ENCODE measurements at regions not wholly inside any gene's neighbourhood (a gene's known extent, or its start where the extent isn't known, plus 50 kb on each side); places are given as distances from the start of the nearest gene placed in this dataset.

DNA sequence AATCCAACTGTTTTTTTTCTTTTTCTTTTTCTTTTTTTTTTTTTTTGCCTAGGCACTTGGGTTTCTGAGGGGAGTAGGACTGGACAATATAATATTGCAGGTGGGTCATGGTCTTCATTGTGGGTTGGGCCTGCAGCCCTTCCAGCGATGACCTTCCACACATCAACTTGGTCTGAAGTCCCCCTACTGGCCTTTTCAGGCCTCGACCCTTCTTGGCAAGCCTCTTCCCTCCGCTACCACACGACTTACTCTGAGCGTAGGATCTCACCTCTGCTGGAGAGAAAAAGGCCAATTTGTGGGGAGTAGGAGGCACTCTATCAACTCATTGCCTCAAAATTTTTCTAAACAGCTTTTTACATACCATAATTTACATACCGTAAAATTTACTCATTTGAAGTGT, 51.1 kb upstream of the GRIK3 start:
- no peak for DNase-seq

DNA sequence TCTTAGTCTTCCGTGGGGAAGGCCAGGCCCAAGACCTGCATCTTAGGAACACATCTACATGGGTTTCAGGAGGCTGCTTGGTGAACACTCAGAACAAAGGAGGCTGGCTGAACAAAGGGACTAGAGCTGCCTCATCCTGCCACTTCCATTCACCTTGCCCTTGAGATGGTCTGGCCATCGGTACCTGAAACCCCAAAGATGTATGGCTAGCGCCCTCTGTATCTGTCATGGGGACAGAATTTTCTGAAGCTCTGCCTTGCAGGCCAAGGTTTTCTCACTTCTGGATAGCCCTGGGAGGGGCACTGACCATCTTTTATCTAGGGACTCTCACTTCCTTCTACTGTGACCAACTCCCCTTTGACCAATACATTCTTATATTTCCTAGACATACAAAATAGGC, 55.4 kb upstream of the GRIK3 start:
- DNase-seq: no peak

DNA sequence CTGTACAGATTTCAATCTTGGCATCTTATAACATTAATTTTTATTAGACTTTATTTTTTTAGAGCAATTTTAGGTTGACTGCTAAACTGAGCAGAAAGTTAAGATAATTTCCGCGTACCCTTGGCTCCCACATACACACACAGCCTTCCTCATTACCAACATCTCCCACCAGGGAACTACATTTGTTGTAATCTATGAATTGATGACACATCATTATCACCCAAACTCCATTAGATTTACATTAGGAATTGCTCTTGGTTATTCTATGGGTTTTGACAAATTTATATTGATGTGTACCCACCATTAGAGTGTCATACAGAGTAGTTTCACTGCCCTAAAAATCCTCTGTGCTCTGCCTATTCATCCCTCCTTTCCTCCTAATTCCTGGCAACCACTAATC, 56.4 kb upstream of the GRIK3 start:
- DNase-seq: no peak

DNA sequence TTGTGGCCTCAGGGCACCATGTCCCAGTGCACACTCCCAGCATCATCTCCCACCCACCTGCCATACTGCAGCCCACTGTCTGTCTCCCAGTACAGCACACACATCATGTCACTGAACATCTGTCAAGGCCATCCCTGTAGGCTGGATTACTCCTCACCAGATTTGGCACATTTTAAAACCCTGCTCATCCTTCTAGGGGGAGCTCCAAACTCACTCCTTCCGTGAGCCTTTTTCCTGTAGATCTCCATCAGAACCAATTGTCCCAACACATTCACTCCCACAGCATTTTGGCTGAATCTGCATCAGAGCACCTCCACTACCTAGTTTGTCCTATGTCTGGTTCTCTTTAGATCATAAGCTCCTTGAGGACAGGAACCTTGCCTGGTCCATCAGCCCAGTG, 58.6 kb upstream of the GRIK3 start:
- no peak for DNase-seq

DNA sequence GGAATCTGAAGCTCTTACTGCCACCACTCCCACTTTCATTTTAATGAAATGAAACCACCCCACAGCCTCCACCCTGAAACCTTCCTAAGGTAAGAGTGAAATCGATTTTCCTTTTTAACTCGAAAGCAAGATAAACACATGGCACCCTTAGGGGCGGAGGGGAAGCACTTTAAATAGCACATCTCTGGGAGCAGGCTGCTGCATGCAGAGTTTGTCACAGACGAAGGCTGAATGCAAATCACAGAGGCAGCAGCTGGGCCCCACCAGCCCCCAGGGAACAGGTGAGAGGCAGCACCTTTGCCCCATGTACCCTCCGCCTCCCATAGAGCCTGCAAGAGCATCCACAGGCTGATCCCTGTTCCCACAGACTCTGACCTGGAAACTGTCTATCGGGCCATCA, 60.0 kb upstream of the GRIK3 start:
- DNase-seq: peak; percentile 37

DNA sequence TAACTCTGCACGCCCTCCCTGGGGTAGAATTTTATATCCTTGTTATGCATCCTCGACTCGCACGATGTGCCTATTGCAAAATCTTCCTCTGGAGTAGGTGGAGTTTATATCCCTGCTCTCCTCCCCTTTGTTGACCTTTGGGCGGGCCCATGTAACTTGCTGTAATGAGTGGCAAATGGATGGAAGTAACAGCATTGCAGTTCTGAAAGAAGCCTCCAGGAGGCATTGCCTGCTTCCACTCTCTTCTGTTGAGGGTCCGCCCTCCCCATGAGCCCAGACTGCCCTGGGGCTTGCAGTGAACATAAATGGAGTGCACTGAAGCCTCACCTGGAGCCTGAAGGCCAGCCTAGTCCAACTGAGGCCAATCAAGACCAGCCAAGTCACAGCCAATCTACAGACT, 62.2 kb upstream of the GRIK3 start:
- no peak for DNase-seq

DNA sequence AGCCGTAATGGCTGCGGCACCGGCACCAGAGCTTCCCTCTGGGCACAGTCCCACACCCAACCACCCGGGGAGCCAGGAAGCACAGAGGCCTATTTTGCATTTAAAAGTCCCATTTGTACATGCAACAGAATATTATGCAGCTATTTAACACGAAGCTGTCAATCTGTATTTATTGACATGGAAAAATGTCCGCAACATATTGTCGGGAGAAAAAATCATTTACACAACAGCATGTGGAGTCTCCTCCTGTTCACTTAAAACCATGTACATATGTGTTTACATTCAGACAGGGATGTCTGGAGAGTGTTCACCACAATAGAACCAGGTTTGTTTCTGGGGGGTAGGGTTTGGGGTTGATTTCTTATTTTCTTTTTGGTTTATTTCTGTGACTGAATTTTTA, 63.4 kb upstream of the GRIK3 start:
- no peak for DNase-seq

DNA sequence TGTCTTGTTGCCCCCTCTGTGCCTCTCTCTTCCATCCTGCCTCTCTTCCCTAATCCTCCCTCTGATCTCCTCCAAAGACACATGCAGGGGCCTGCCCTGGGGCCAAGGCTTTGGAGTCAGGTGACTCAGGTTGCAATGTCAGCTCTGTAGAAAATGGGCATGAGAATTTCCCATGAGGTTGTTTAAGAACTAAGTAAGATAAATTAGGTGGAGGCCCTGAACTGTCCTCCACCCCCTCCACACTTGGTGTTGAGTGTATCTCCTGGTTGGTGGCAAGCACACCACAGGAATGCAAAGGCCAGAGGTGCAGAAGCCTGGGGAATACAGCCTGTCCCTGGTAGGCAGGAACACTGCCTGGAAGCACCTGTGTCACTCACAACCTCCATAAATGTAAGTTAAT, 63.9 kb upstream of the GRIK3 start:
- DNase-seq: no peak

DNA sequence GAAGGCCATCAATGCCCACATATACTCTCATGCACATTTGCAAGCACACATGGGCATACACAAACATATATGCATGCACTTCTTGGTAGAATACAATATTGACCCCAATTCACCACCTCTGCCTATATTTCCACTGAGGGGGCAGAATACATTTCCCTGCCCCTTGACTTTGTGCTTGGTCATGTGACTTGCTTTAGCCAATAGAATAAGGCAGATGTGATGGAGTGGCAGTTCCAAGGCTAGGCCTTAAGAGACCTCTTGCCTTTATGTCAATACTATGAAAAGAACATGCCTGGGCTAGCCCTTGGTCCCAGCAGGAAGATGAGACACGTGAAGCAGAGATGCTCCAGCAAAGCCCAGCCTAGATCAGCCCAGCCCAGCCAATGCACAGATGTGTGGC, 66.0 kb upstream of the GRIK3 start:
- no peak for DNase-seq

DNA sequence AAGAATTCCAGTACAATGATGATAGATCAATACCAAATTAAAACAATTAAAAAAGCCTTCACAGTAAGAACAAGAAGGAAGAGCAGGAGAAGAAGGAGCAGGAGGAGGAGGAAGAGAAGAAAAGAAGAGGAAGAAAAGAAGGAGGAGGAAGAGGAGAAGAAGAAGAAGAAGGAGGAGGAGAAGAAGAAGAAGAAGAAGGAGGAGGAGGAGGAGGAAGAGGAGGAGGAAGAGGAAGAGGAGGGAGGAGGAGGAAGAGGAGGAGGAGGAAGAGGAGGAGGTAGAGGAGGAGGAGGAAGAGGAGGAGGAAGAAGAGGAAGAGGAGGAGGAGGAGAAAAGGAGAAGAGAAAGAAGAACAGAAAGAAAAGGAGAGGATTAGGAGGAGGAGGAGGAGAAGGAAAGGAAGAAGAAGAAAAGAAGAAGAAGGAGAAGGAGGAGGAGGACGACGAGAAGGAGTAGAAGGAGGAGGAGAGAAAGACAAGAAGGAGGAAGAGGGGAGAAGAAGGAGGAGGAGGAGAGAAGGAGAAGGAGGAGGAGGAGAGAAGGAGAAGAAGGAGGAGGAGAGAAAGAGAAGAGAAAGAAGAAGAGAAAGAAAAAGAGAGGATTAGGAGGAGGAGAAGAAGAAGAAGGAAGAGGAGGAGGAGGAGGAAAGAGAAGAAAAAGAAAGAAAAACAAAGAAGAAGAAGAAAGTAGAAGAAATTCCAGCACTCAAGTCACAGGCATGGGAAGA, 68.5 kb upstream of the GRIK3 start:
- no peak for DNase-seq

DNA sequence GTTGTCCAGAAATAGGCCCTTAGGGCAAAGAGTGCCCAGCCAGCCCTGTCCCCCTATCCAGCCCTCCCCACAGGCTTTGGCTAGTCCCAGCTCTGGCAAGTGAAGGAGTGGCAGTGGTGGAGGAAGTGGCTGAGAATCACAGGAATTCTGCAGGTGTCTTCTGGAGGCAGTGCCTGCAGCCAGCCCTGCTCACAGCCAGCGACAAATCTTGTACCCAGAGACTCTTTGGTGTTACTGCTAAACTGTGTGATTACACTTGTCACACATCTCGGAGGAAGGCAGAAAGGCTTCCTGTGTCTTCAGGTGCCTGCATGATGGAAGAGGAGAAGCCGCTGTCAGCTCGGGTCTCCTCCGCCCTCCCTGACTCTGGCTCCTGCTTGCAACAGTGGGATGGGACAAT, 71.6 kb upstream of the GRIK3 start:
- no peak for DNase-seq

DNA sequence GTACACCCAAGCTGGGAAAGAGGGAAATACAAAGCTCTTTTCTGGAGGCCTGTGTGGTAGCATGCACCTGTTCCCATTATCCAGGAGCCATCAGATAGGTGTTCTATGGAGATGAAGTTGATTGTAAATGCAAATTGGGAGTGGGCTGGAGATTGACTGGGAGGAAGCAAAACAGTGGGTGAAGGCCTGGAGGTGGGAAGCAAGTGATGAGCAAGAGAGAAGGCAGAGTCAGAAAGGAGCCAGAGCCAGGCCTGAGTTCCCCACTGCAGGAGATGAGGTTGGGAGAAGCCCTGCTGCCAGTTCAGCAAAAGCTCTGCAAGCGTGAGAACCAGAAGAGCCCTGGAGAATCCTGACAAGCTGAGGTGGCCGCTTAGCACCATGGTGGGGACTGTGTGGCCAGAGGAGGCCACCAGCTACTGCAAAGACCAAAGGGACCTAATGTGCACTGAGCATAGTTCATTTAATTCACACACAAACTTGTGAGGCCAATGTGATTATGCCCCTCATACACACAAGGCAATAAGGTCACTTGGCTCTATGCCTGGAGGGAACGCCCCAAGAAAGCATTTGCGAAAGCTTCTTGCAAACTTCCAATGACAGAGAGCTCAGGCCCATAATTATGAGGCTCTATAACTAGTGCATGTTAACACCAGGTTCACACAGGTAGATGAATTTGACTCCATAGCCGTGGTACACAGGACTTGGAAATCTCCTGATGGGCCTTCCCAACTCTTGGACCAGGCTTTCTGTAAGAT, 73.0 kb upstream of the GRIK3 start:
- no peak for DNase-seq

DNA sequence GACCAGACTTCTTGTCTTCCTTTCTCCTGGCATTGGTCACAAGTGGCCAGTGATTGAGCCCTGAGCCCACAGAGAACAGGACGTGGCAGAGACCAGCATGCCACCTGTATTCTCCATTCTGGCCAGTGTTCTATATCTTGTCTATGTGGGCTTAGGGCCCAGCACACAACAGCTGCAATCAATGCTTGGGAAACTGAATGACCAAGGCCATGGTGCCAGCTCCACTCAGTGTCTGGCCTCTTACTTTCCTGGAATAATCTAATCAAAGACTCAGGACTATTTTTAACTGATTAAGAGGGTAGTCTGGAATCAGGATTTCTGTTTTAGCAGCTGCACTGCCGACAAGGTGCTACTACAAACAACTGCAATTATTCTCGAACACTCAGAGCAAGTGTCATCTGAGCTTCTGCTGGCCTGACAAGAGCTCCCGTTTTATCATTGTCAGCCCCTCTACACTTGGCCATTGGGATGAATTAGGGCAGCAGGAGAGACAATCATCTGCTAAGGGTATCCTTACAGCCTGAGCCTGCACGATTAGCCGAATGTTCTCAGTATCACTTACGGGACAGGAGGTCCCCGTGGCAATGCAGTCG, 74.4 kb upstream of the GRIK3 start:
- DNase-seq: no peak

DNA sequence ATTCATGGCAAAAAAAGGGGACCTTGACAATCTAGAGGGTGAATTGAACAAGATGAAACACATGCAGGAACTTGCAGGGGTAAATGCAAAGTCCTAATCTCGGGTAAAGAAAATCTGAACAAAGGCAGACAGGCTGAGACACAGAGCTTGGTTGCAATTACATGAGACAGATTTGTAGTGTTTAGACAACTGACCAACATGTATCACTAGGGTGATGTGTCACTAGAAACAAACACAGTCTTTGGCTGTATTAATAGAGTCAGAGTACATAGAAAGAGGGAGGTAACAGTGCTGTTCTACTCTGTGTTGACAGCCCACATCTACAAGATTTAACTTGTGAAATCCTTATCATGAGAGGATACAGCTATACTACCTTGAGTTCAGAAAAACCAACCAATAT, 78.1 kb upstream of the GRIK3 start:
- no peak for DNase-seq

DNA sequence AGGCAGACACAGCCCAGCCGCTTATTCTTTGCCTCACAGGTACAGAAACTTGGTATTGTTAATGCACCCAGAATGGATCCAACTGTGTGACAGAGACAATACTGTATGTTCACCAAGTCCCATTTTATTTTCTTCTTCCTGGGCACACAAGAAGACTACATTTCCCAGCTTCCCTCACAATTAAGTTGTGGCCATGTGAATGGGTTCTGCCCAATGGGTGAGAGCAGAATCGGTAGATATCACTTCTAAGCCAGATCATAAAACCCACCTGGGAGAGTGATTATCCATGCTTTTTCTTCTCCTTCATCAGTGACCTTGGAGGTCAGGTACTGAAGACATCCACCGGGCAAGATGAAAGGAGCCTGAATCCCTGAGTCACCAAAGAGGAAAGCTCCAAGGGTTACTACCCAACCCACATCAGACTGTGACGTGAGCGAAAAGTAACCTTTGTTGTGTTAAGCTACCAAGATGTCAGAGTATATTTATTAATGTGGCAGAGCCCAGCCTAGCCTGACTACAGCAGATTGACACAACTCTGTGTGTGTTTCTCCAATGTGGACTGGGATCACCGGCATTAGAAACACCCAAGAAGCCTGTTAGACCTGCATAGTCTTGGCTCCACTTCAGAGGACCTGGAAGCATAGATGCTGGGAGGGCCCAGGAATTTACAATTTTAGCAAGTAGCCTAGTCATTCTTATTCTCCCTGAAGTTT, 79.1 kb upstream of the GRIK3 start:
- DNase-seq: no peak

DNA sequence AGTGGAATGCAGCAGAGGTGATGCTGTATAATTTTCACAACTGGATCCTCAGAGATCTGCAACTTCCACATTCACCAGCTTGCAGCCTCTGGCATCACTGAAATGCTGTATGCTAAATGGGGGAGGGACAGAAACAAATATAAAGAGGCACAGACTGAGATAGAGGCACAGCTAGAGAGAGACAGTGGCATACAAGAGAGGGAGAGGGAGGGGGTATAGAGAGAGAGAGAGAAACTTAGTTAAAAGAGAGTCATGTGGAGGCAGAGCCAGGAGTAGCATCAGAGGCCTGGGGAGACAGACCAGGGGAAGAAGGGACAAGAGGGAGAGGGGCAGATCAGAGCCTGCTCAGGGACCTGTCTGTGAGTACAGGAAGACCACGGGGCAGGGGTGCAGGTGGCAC, 84.5 kb upstream of the GRIK3 start:
- no peak for DNase-seq

DNA sequence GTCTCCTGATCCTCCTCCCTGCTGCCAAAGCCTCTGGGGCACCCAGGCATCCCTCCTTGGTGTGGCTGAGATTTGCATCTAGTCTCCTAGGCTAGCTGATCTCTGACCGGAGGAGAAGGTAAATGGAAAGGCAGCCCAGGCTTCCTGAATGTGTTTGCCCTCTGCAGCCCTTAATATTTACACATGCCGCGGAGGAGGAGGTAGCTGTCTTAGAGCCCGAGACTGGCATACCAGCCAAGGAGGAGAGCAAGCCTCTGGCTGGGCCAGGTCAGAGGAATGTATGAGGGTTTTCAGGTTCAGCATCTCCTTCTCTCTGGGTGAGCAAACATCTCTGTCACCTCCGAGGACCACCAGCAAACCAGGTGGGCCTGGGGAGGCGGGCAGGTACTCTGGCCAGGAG, 86.0 kb upstream of the GRIK3 start:
- DNase-seq: no peak

DNA sequence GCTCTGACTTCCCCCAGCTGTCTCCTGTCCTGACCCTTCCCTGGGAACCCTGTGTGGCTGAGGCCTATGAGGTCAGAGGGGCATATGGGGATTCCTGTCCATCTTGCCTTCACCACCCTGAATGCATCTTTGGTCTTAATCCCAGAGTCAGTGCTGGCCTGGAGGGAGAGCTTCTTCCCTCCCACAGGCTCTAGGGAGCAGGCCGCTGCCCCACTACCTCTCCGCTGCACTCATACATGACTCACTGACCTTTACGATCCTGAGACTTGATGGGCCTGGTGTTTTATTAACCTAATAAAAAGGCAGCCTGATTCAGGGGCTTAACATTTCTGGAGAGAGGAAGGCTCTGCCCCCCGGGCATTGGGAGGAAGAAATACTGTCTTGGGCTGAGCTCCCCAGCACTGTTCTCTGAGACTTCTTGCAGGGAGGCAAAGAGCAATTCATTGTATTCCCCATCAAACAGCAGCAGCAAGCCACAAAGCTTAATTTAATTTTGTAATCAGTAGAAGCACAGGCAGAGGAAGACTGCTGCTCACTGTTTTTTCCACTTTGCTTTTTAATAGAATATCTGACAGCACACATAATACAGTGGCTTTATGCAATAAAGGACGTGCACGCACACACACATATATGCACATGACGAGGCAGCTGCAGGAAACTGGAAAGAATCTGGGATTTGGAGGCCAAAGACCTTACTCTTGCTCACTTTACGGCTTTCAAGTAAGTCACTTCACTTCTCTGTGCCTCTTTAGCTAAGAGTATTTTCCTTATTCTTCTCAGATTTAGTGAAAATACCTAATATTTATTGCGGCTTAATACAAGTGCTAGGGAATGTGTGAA, 89.2 kb upstream of the GRIK3 start:
- no peak for DNase-seq

DNA sequence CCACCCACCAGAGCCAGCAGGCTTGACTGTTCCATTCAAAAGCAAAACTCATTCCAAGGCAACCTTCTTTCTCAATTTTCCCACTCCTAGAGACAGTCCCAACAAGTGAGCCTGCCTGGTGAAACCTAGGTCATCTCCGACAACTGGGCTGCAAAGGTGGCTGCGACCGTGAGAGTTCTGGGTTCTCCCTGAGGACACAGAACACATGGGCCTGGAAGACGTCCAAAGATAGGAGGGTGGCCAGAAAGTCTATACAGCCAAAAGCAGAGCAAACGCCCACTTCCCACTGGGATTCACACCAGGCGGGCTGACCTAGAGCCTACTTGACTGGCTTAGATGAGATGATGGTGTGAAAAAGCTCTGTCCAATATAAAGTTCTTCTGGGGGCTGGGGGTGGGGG, 90.2 kb upstream of the GRIK3 start:
- DNase-seq: no peak

DNA sequence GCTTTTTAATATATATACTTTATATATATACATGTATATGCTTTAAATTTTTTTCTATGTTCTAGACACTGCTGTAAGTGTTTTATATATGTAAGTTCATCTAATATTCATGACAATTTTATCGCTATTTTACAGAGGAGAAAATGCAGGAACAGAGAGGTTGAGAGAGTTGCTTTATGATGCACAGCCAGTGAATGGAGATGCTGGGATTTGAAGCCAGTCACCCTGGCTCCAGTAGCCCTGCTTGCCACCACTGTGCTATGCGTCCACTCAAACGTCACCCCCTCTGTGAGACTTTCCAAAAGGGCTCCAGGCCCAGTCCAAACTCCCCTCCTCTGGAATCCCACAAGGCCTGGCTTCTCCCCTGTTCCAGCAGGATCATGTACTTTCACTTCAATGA, 91.0 kb upstream of the GRIK3 start:
- no peak for DNase-seq

DNA sequence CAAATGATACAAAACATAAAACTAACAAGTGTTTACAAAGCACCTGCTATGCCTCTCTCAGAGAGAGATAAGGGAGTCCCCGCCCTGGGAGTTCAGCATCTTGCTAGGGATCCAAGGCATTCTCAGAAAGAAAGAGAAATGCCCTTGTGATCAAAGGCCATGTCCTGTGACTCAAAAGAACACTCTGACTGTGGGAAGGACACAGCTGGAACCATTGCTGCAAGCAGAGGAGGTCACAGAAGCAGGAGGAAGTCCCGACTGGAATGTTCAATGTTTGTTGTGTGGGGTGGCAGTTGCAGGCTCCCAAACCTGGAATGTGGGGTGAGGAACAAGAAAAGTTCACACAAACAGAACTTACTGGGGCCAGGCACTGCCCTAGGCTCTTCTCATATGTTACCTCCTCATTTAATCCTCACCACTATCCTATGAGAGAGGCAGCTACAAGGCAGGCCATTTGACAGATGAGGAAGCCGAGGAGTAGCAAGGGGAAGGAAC, 93.0 kb upstream of the GRIK3 start:
- DNase-seq: no peak

DNA sequence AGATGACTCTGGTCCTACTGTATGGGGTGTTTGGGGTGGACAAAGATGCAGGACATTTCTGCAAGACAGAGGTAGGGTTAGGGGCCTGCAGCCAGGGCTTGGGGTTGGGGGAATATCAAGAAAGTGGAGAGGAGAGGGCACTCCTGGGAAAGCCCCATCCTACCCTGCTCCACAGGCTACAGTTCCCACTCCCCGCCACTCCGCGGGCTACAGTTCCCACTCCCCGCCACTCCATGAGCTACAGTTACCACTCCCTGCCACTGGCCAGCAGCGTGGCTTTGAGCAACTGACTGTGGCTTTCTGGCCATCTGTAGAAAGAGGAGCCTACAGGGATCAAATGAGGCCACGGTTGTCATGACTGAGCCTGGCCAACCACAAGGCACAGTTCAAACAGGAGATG, 93.8 kb upstream of the GRIK3 start:
- no peak for DNase-seq
